SK-N-SH (cell line): ENCODE measurements at regions not wholly inside any gene's neighbourhood (a gene's known extent, or its start where the extent isn't known, plus 50 kb on each side); places are given as distances from the start of the nearest gene placed in this dataset.

Experiments
- CTCF ChIA-PET: fragments of 300-600, 350-600 bp; formaldehyde crosslinking; extraction: SDS; loops from one replicate; lab custom pipeline; 2021; lab: Yijun Ruan, JAX
- POLR2A ChIA-PET: fragments of 350-600 bp; sonication (Branson Sonifier 250); formaldehyde crosslinking; extraction: SDS; loops from one replicate; lab custom pipeline; 2020; ENCODE audit warnings: antibody characterized with exemption, inconsistent platforms; lab: Yijun Ruan, JAX
- DNase-seq: peaks from one replicate; pipeline ENCODE4 v3.0.0; 2012
- H2AFZ ChIP-seq: fragments of 200-600 bp; sonication (generic); 2 replicates; pipeline ENCODE4 v1.8.1; 2016; ENCODE audit warnings: antibody characterized with exemption, mild to moderate bottlenecking, low read depth
- H3F3A ChIP-seq: fragments of 200-600 bp; sonication (generic); replicated peaks from 2 replicates; pipeline ENCODE3; 2016; ENCODE audit warnings: antibody characterized with exemption, mild to moderate bottlenecking; ENCODE audit not compliant: insufficient read depth
- H3K27ac ChIP-seq, 2 experiments: fragments of 200-500 bp in 1 of 2; fragments of 200-600 bp in 1 of 2; sonication (Bioruptor generic) in 1 of 2; sonication (generic), shearing (Covaris generic) in 1 of 2; 2 replicates each; pipeline versions ENCODE4 v1.5.1 to v1.6.1; 2014 to 2016; ENCODE audit warnings: low read depth in 2 of 2, inconsistent platforms in 1 of 2, low read length in 1 of 2, mild to moderate bottlenecking in 1 of 2, mixed read lengths in 1 of 2
- H3K27me3 ChIP-seq: fragments of 200-600 bp; sonication (generic), shearing (Covaris generic); 2 replicates; pipeline ENCODE4 v1.6.1; 2016; ENCODE audit warnings: mixed run types; ENCODE audit not compliant: insufficient read depth
- H3K36me3 ChIP-seq, 2 experiments: fragments of 200-500 bp in 1 of 2; fragments of 200-600 bp in 1 of 2; sonication (Bioruptor generic) in 1 of 2; sonication (generic) in 1 of 2; replicated peaks in 1 of 2; 2 replicates each; pipeline versions ENCODE3 to v1.5.1; 2014 to 2016; ENCODE audit warnings: low read length in 1 of 2, mild to moderate bottlenecking in 1 of 2; ENCODE audit not compliant: insufficient read depth in 2 of 2, control insufficient read depth in 1 of 2
- H3K4me1 ChIP-seq, 2 experiments: fragments of 200-500 bp in 1 of 2; fragments of 200-600 bp in 1 of 2; sonication (Bioruptor generic) in 1 of 2; sonication (generic), shearing (Covaris generic) in 1 of 2; 2 replicates each; pipeline versions ENCODE4 v1.5.1 to v1.6.1; 2014 to 2016; ENCODE audit warnings: low read depth in 1 of 2, low read length in 1 of 2, mixed run types in 1 of 2; ENCODE audit not compliant: insufficient read depth in 2 of 2, control insufficient read depth in 1 of 2
- H3K4me2 ChIP-seq: fragments of 200-600 bp; sonication (generic), shearing (Covaris generic); 2 replicates; pipeline ENCODE4 v1.6.1; 2017; ENCODE audit warnings: mixed run types
- H3K4me3 ChIP-seq, 2 experiments: fragments of 200-500 bp in 1 of 2; fragments of 200-600 bp in 1 of 2; sonication (Bioruptor generic) in 1 of 2; sonication (generic), shearing (Covaris generic) in 1 of 2; 2 replicates each; pipeline versions ENCODE4 v1.5.1 to v1.8.1; 2014 to 2016; ENCODE audit warnings: low read depth in 2 of 2, inconsistent platforms in 1 of 2, low read length in 1 of 2, mild to moderate bottlenecking in 1 of 2, mixed read lengths in 1 of 2, moderate library complexity in 1 of 2
- H3K79me2 ChIP-seq: fragments of 200-600 bp; sonication (generic); 2 replicates; pipeline ENCODE4 v1.8.1; 2017; ENCODE audit warnings: mild to moderate bottlenecking; ENCODE audit not compliant: insufficient read depth
- H3K9ac ChIP-seq: fragments of 200-600 bp; sonication (generic); 2 replicates; pipeline ENCODE4 v1.6.1; 2017; ENCODE audit warnings: mixed run types
- H3K9me2 ChIP-seq: fragments of 200-600 bp; sonication (generic); 2 replicates; pipeline ENCODE4 v1.6.1; 2017; ENCODE audit warnings: mixed run types
- H3K9me3 ChIP-seq: fragments of 200-600 bp; sonication (generic); 2 replicates; pipeline ENCODE4 v1.6.1; 2017; ENCODE audit warnings: mixed run types, mild to moderate bottlenecking, moderate library complexity
- H4K20me1 ChIP-seq: fragments of 200-600 bp; sonication (generic); 2 replicates; pipeline ENCODE4 v1.6.1; 2017; ENCODE audit warnings: mild to moderate bottlenecking, mixed run types; ENCODE audit not compliant: insufficient read depth
- ELF1 ChIP-seq: IDR thresholded peaks from 2 replicates; pipeline ENCODE4 v1.4.0; 2012
- EP300 ChIP-seq, 2 experiments: IDR thresholded peaks; 2 replicates each; pipeline versions ENCODE4 v1.4.0 to v1.6.1; 2012; ENCODE audit warnings: borderline replicate concordance in 1 of 2, low read depth in 1 of 2, low read length in 1 of 2
- EZH2phosphoT487 ChIP-seq: fragments of 200-600 bp; sonication (generic); IDR thresholded peaks from 2 replicates; pipeline ENCODE4 v1.6.1; 2017; ENCODE audit warnings: low read depth, mixed run types, mild to moderate bottlenecking, antibody characterized with exemption, moderate library complexity, borderline replicate concordance
- GATA2 ChIP-seq: sonication (generic); formaldehyde crosslinking; IDR thresholded peaks from 2 replicates; pipeline ENCODE4 v1.5.0; 2020; ENCODE audit warnings: mild to moderate bottlenecking, missing genetic modification reagents
- JUND ChIP-seq: IDR thresholded peaks from 2 replicates; pipeline ENCODE4 v1.4.0; 2012
- MEF2A ChIP-seq: IDR thresholded peaks from 2 replicates; pipeline ENCODE4 v1.4.0; 2012; ENCODE audit warnings: low read depth, borderline replicate concordance
- NRF1 ChIP-seq: IDR thresholded peaks from 2 replicates; pipeline ENCODE4 v1.6.1; 2012; ENCODE audit warnings: low read depth, mild to moderate bottlenecking, low read length
- POLR2AphosphoS5 ChIP-seq: IDR thresholded peaks from 2 replicates; pipeline ENCODE4 v1.6.1; 2012; ENCODE audit warnings: low read depth, low read length
- RCOR1 ChIP-seq: fragments of 150-350 bp; IDR thresholded peaks from 2 replicates; pipeline ENCODE4 v1.6.1; 2017; ENCODE audit warnings: antibody characterized with exemption, low read length
- RFX5 ChIP-seq: IDR thresholded peaks from 2 replicates; pipeline ENCODE4 v1.6.1; 2012; ENCODE audit warnings: mild to moderate bottlenecking, improper control_type of control experiment, low read length
- RXRA ChIP-seq: IDR thresholded peaks from 2 replicates; pipeline ENCODE4 v1.4.0; 2012; ENCODE audit warnings: low read depth, mild to moderate bottlenecking, borderline replicate concordance
- SIN3A ChIP-seq: IDR thresholded peaks from 2 replicates; pipeline ENCODE4 v1.6.1; 2012; ENCODE audit warnings: low read depth, mild to moderate bottlenecking, low read length, moderate library complexity, borderline replicate concordance
- SMC3 ChIP-seq: IDR thresholded peaks from 2 replicates; pipeline ENCODE4 v1.6.1; 2012; ENCODE audit warnings: low read depth, low read length, improper control_type of control experiment
- TAF1 ChIP-seq: IDR thresholded peaks from 2 replicates; pipeline ENCODE4 v1.6.1; 2012; ENCODE audit warnings: low read depth, mild to moderate bottlenecking, low read length, moderate library complexity, borderline replicate concordance
- TCF12 ChIP-seq: IDR thresholded peaks from 2 replicates; pipeline ENCODE4 v1.4.0; 2012
- WGBS: methylation state at CpG from one replicate; pipeline ENCODE4 v1.1.6; 2017; ENCODE audit warnings: low lambda C conversion rate; 5-methylcytosine and 5-hydroxymethylcytosine counted together
- TF ChIP-seq, protein P1 (sequence below): IDR thresholded peaks from 2 replicates; pipeline ENCODE4; 2012
- TF ChIP-seq, protein P2 (sequence below): fragments of 150-350 bp; IDR thresholded peaks from 2 replicates; pipeline ENCODE4 v1.6.1; 2017; ENCODE audit warnings: antibody characterized with exemption, low read length, low read depth, borderline replicate concordance
- TF ChIP-seq, protein P3 (sequence below): fragments of 150-350 bp; IDR thresholded peaks from 2 replicates; pipeline ENCODE4 v1.6.1; 2016; ENCODE audit warnings: mild to moderate bottlenecking, low read depth, low read length
- TF ChIP-seq, protein P4 (sequence below): IDR thresholded peaks from 2 replicates; pipeline ENCODE4 v1.6.1; 2012; ENCODE audit warnings: mild to moderate bottlenecking, low read depth, low read length, moderate library complexity

DNA sequence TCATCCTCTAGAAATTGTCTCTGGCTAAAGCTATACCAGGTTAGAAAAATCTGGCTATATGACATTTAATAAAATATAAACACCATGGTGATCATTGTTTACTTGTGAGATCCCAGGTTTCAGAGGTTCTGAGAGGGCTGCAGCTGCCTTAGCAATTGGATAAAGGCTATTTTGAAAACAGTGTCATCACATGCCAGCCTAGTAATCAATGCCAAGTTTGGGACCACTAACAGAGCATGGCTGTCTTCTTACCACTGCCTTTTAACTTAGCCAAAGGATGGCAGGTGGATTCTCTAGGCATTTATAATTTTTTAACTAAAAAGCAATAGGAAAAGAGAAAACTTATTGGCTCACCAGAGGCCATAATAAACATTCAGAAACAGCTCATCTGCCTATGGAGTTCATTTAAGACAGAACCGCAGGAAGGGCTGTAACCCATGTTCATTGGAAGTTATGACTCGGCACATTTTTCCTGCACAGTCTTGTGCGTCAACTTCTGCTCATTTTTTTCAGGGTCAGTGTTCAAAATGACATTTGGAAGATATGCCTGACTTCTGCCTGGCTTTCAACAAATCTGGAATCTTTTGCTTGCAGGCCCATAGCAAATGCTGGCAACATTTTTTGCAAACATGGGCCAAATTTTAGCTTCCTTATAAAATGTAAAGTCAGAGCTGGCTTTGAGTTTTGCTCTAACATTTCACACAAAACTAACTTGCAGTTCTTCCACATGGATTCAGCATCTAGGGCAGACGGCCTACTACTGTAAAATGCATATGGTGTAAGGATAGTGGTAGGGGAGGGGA is 476.0 kb upstream of the TBL1XR1 start:
- Histone ChIP-seq H3K4me3 (no peak overlapping the region), H2AFZ (no peak overlapping the region; the same call in 1 of the 2 replicates), H3K9me2 (no peaks in the 10 kb centered on the region), H3K4me2 (no peak overlapping the region), H3K27ac (peak overlapping the region in 1 of 2 experiments; percentile 9; a peak in 1 of 4 replicates), H3K36me3 (no peaks in the 10 kb centered on the region), H3F3A (no peaks in the 10 kb centered on the region), H3K27me3 (no peaks in the 10 kb centered on the region), H3K4me1 (peaks cover 0 to 5% of the 10 kb centered on the region in 2 experiments; a peak in 2 of 4 replicates), H3K9ac (no peak overlapping the region), H4K20me1 (no peaks in the 10 kb centered on the region), H3K79me2 (no peaks in the 10 kb centered on the region), H3K9me3 (no peaks in the 10 kb centered on the region)
- POLR2A ChIA-PET = no interaction called here
- DNase-seq = no peak
- whole genome bisulfite sequencing = 86% methylated on average over 4 of the region's 4 CpGs
- TF ChIP-seq NRF1 = no peak
- TF ChIP-seq TAF1 = no peak
- no peak for TF ChIP-seq EZH2phosphoT487
- TF ChIP-seq JUND = no peak
- TF ChIP-seq RFX5 = no peak
- no peak for TF ChIP-seq ELF1
- TF ChIP-seq SMC3 = no peak
- TF ChIP-seq, protein P1, sequence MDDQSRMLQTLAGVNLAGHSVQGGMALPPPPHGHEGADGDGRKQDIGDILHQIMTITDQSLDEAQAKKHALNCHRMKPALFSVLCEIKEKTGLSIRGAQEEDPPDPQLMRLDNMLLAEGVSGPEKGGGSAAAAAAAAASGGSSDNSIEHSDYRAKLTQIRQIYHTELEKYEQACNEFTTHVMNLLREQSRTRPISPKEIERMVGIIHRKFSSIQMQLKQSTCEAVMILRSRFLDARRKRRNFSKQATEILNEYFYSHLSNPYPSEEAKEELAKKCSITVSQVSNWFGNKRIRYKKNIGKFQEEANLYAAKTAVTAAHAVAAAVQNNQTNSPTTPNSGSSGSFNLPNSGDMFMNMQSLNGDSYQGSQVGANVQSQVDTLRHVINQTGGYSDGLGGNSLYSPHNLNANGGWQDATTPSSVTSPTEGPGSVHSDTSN = no peak
- TF ChIP-seq TCF12 = no peak
- TF ChIP-seq, protein P2, sequence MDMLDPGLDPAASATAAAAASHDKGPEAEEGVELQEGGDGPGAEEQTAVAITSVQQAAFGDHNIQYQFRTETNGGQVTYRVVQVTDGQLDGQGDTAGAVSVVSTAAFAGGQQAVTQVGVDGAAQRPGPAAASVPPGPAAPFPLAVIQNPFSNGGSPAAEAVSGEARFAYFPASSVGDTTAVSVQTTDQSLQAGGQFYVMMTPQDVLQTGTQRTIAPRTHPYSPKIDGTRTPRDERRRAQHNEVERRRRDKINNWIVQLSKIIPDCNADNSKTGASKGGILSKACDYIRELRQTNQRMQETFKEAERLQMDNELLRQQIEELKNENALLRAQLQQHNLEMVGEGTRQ = no peak
- no peak for TF ChIP-seq GATA2 (CRISPR knock-in tag)
- TF ChIP-seq, protein P3, sequence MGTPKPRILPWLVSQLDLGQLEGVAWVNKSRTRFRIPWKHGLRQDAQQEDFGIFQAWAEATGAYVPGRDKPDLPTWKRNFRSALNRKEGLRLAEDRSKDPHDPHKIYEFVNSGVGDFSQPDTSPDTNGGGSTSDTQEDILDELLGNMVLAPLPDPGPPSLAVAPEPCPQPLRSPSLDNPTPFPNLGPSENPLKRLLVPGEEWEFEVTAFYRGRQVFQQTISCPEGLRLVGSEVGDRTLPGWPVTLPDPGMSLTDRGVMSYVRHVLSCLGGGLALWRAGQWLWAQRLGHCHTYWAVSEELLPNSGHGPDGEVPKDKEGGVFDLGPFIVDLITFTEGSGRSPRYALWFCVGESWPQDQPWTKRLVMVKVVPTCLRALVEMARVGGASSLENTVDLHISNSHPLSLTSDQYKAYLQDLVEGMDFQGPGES = no peak
- TF ChIP-seq MEF2A = no peak
- no peak for TF ChIP-seq RXRA
- TF ChIP-seq, protein P4, sequence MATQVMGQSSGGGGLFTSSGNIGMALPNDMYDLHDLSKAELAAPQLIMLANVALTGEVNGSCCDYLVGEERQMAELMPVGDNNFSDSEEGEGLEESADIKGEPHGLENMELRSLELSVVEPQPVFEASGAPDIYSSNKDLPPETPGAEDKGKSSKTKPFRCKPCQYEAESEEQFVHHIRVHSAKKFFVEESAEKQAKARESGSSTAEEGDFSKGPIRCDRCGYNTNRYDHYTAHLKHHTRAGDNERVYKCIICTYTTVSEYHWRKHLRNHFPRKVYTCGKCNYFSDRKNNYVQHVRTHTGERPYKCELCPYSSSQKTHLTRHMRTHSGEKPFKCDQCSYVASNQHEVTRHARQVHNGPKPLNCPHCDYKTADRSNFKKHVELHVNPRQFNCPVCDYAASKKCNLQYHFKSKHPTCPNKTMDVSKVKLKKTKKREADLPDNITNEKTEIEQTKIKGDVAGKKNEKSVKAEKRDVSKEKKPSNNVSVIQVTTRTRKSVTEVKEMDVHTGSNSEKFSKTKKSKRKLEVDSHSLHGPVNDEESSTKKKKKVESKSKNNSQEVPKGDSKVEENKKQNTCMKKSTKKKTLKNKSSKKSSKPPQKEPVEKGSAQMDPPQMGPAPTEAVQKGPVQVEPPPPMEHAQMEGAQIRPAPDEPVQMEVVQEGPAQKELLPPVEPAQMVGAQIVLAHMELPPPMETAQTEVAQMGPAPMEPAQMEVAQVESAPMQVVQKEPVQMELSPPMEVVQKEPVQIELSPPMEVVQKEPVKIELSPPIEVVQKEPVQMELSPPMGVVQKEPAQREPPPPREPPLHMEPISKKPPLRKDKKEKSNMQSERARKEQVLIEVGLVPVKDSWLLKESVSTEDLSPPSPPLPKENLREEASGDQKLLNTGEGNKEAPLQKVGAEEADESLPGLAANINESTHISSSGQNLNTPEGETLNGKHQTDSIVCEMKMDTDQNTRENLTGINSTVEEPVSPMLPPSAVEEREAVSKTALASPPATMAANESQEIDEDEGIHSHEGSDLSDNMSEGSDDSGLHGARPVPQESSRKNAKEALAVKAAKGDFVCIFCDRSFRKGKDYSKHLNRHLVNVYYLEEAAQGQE = no peak
- no peak for TF ChIP-seq EP300 (IDR thresholded peaks at IDR 0.05; ENCODE audit: borderline replicate concordance in 1 of 2, low read depth in 1 of 2, low read length in 1 of 2)
- no peak for TF ChIP-seq RCOR1
- TF ChIP-seq POLR2AphosphoS5 = no peak
- TF ChIP-seq SIN3A = no peak
- CTCF ChIA-PET = no interaction called here
